Heart left ventricle (tissue), 16 donors: ENCODE measurements at regions not wholly inside any gene's neighbourhood (a gene's known extent, or its start where the extent isn't known, plus 50 kb on each side); places are given as distances from the start of the nearest gene placed in this dataset.

Experiments used
- ATAC-seq, 4 donors: fragments of 200-7000 bp; cut with Tn5 transposase; one replicate each; pipeline ENCODE4 v1.9.1; 2020 to 2022; ENCODE audit warnings: moderate library complexity in 4 of 4, mild to moderate bottlenecking in 3 of 4, moderate number of reproducible peaks in 1 of 4
- DNase-seq, 5 donors: peaks; one replicate each; pipeline ENCODE4 v3.0.0-alpha.2; 2020
- H3K27ac ChIP-seq, 12 donors: fragments of 200-600 bp; sonication (generic) in 4 of 12; one replicate each; pipeline versions ENCODE4 v1.5.0 to v1.8.0; 2016 to 2022; ENCODE audit warnings: mild to moderate bottlenecking in 2 of 12
- H3K27me3 ChIP-seq, 9 donors: fragments of 200-600 bp; sonication (generic) in 2 of 9; one replicate each; pipeline versions ENCODE4 v1.5.1 to v1.8.0; 2016 to 2022; ENCODE audit warnings: mild to moderate bottlenecking in 3 of 9
- H3K36me3 ChIP-seq, 9 donors: fragments of 200-600 bp; sonication (generic) in 2 of 9; one replicate each; pipeline versions ENCODE4 v1.5.0 to v1.8.0; 2018 to 2022; ENCODE audit warnings: mild to moderate bottlenecking in 2 of 9
- H3K4me1 ChIP-seq, 12 donors: fragments of 200-600 bp; sonication (generic) in 4 of 12; one replicate each; pipeline versions ENCODE4 v1.5.0 to v1.8.0; 2016 to 2022; ENCODE audit warnings: mild to moderate bottlenecking in 3 of 12
- H3K4me3 ChIP-seq, 12 donors: fragments of 200-600 bp; sonication (generic) in 4 of 12; one replicate each; pipeline versions ENCODE4 v1.5.0 to v1.8.0; 2017 to 2022; ENCODE audit warnings: mild to moderate bottlenecking in 9 of 12, moderate library complexity in 4 of 12
- H3K9me3 ChIP-seq, 12 donors: fragments of 200-600 bp; sonication (generic) in 4 of 12; one replicate each; pipeline versions ENCODE4 v1.5.0 to v1.8.0; 2016 to 2022; ENCODE audit warnings: mild to moderate bottlenecking in 1 of 12
- CTCF ChIP-seq, 12 donors: fragments of 200-600 bp; sonication (generic) in 4 of 12; IDR thresholded peaks; one replicate each; pipeline versions ENCODE4 v1.5.0 to v1.8.0; 2018 to 2022; ENCODE audit warnings: antibody characterized with exemption in 12 of 12, mild to moderate bottlenecking in 5 of 12
- POLR2A ChIP-seq, 2 donors: fragments of 450-650 bp; IDR thresholded peaks; one replicate each; pipeline ENCODE4 v1.6.1; 2017; ENCODE audit warnings: antibody characterized with exemption in 2 of 2, mild to moderate bottlenecking in 2 of 2, moderate library complexity in 2 of 2
- WGBS, 4 donors: extraction: QIAGEN DNeasy Blood & Tissue Kit in 2 of 4; methylation state at CpG; one replicate each; pipeline versions ENCODE4 v1.1.5 to v1.1.7; 2013 to 2018; 5-methylcytosine and 5-hydroxymethylcytosine counted together
- intact Hi-C, 10 donors: fragments of 100-400 bp; cut with DNase I; formaldehyde crosslinking; loops; one replicate each; pipeline versions ENCODE4 v1.11.1 to v1.14.2; 2022
- donor health status: ischemic (EF 13 %, LVEDD 7.1; RV severe dilation, severe dysfunction).
- donor health status: healthy with polysubstance abuse.
- donor health status: DM: no; HTN: yes; CAD: no.
- donor health status: DM: no; HTN: no; CAD: no.
- donor health status: ischemic (EF 25% LVEDD 6.9; RV normal size, moderate dysfunction).
- donor health status: ischemic (EF 25% LVEDD 5.7; RV mildly dilated, moderate dysfunction).
- donor health status: healthy.
- donor health status: DM: yes; HTN: yes; CAD: no.
- donor health status: ischemic (EF 35%, LVEDD 5.7; RV mildly dilated, moderate dysfunction).
- donor health status: nonischemic (EF 11% LVEDD 7.7; RV severe dilation, severe dysfunction).
- donor health status: DM: yes; HTN: yes; CAD: no.
- donor health status: PGD.
- donor health status: ischemic (EF 29% LVEDD 5.4; RV normal size, mild dysfunction).
- donor health status: nonischemic (EF 23%, LVEDD 6.1; RV moderate dilation, normal function).

DNA sequence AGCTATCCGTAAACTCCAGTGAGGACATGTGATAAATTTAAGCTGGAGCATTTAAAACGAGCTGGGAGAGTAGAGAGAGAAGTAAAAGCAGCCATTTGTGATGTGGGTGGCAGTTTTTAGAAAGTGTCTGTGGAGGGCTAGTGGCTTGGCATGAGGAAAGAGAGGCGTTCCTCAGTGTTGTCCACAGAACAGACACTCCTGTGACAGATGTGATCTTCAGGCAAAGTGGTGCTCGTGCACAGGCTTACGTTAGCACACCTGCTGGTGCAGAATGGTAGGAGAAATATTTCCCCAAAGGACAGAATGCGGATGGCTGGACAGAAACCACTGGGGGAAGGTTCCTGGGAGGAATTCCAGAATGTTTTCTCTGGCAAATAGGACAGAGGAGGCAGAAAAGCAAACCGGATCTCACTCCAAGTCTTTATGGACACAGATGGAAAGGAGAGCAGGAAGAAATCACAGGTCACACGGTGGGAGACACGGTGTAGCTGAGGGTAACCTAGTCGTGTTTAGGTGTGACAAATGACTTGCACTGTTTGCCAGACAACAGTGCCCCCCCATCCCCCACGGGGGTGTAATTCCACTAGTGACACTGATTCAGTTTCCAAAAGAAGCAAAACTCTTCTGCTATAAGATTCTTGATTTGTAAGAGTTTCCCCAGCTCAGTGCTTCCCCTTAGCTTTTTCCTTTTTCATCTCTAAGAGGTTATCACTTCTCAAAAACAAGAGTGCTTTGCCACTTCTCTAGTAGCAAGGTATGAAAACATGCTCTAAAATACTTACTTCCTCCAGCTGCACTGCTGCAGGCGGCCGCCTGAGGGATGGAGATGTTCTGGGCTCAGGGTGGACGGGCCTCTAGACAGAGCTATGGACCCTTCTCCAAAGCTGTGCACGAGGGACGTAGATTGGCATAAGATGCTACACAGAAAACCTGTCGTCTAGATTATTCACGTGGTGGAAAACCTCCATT lies 293.2 kb downstream of the QKI start:
- peak overlapping the region in 6 of 12 donors; percentile 2 to 88 (median 60) for H3K27ac ChIP-seq
- H3K4me3 ChIP-seq, result no peak overlapping the region
- no peaks in the 10 kb centered on the region for H3K27me3 ChIP-seq
- H3K36me3 ChIP-seq, result no peaks in the 10 kb centered on the region
- 52 to 62% (median 55%) methylated on average over 18 of the region's 18 CpGs for WGBS, 4 donors
- TF ChIP-seq POLR2A (IDR thresholded peaks at IDR 0.05) (no peak), CTCF (IDR thresholded peaks at IDR 0.05) (no peak)
- DNase-seq (no peak), ATAC-seq (no peak)
- no peaks in the 10 kb centered on the region for H3K9me3 ChIP-seq
- intact Hi-C loops, result loop anchor here in 6 of 10 donors (5.0 to 10.0 kb wide), 7 partner anchors 93 to 397 kb away; no protein-coding TSS in a partner anchor
- peaks cover 24 to 64% (median 60%) of the 10 kb centered on the region in 12 donors for H3K4me1 ChIP-seq

DNA sequence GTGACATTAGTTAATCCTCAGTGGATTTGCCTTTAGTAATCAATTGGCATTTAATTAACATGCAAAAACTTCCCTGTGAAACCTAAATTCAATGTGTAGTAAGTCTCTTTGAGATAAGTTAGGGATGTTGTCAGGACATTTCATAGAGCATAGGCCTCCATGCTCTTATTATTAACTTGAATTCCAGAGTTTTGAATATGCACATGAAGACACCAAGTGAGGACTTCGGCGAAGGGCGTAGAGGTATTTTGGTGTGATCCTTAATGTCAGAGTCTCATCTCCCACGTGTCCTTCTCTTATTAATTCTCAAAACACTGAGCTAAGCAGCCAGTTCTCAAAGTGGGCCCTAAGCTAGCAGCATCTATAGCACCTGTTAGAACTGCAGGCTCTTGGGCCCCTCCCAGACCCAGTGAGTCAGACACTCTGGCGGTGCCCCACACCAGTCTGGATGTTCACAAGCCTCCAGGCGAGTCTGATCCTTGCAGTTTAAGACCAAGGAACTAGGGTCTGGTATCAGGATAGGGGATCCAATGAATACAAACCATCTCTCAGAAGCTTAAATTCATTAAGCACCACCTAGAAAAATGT lies 292.1 kb downstream of the QKI start:
- ATAC-seq, result no peak
- Histone ChIP-seq H3K4me3 (no peak overlapping the region), H3K27me3 (no peaks in the 10 kb centered on the region), H3K4me1 (peaks cover 20 to 60% (median 50%) of the 10 kb centered on the region in 12 donors), H3K9me3 (no peaks in the 10 kb centered on the region), H3K36me3 (no peaks in the 10 kb centered on the region), H3K27ac (peak overlapping the region in 2 of 12 donors; percentile 42 to 88)
- TF ChIP-seq POLR2A (IDR thresholded peaks at IDR 0.05) (no peak), CTCF (IDR thresholded peaks at IDR 0.05) (no peak)
- intact Hi-C loops, result loop anchor here in 6 of 10 donors (5.0 to 10.0 kb wide), 7 partner anchors 92 to 398 kb away; no protein-coding TSS in a partner anchor
- 94 to 97% (median 96%) methylated on average over 6 of the region's 6 CpGs for WGBS, 4 donors
- no peak for DNase-seq

DNA sequence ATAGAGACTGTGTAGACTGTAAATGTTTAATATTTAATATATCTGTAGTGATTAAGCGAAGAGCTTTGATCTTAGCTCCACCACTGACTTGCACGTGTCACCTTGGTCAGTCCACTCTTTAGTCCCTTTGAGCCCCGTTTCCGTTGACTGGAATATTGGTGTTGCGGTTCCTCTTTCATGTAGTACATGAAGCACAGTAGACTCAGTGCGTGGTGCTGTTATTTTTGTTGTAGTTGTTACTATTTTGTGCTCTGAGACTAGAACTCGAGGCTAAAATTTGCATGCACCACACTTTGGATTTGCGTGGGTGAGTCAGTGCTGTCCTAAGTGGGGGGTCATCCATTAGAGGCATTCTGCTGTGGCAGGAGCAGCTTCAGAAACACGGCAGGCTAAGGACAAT lies 291.4 kb downstream of the QKI start:
- Histone ChIP-seq H3K36me3 (no peaks in the 10 kb centered on the region), H3K27me3 (no peaks in the 10 kb centered on the region), H3K9me3 (no peaks in the 10 kb centered on the region), H3K4me1 (peaks cover 16 to 58% (median 49%) of the 10 kb centered on the region in 12 donors), H3K4me3 (no peak overlapping the region), H3K27ac (no peak overlapping the region)
- ATAC-seq (no peak), DNase-seq (no peak)
- 90 to 97% (median 94%) methylated on average over 9 of the region's 9 CpGs for WGBS, 4 donors
- no peak for TF ChIP-seq CTCF (IDR thresholded peaks at IDR 0.05)
- TF ChIP-seq POLR2A (IDR thresholded peaks at IDR 0.05), result no peak
- intact Hi-C loops, result loop anchor here in 6 of 10 donors (5.0 to 10.0 kb wide), 7 partner anchors 91 to 399 kb away; no protein-coding TSS in a partner anchor

DNA sequence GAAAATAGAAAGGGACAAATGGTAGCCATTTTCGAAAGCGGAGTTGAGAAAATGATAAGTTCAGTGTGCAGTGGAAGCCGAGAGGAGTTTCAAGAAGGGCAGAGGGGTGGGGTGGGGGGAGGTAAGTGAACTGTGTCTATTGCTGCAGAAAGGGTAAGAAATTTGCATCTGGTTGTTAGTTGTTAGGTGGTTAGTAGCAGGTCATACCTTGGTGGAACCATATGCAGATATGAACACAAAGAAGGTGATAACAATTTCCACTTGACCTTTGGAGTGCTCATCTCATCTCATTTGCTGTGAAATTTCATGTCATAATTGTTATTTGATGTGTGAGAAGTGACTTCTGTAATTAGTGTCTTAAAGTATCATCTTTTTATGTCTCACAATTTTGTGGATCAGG lies 288.2 kb downstream of the QKI start:
- ATAC-seq (no peak), DNase-seq (no peak)
- intact Hi-C loops, result loop anchor here in 4 of 10 donors (5.0 to 10.0 kb wide), 5 partner anchors 88 to 402 kb away; no protein-coding TSS in a partner anchor
- Histone ChIP-seq H3K4me1 (peaks cover 0 to 27% (median 19%) of the 10 kb centered on the region in 12 donors), H3K36me3 (no peaks in the 10 kb centered on the region), H3K27ac (no peak overlapping the region), H3K9me3 (no peaks in the 10 kb centered on the region), H3K27me3 (no peaks in the 10 kb centered on the region), H3K4me3 (no peak overlapping the region)
- 96 to 99% (median 97%) methylated on average over 3 of the region's 3 CpGs for WGBS, 4 donors
- TF ChIP-seq POLR2A (IDR thresholded peaks at IDR 0.05), result no peak
- TF ChIP-seq CTCF (IDR thresholded peaks at IDR 0.05), result no peak
